T-helper 2 cell (primary cell): ENCODE measurements at regions not wholly inside any gene's neighbourhood (a gene's known extent, or its start where the extent isn't known, plus 50 kb on each side); places are given as distances from the start of the nearest gene placed in this dataset.

Experiments used
- DNase-seq, 5 experiments: peaks; one replicate each; pipeline versions ENCODE4 v3.0.0 to v3.0.0-alpha.2; 2012 to 2022

DNA sequence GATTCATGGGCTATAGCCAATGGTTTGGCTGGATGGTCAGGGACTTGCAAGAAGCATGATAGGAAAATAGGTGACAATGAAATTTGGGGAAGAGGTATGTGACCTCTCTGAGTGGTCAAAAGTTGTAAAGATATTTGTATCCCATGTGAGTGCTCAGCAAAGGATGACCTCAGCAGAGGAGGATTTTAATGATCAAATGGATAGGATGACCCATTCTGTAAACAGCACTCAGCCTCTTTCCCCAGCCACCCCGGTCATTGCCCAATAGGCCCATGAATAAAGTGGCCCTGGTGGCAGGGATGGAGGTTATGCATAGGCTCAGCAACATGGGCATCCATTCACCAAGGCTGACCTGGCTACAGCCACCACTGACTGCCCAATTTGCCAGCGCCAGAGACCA is 138.4 kb upstream of the SPDL1 start:
- no peak for DNase-seq

DNA sequence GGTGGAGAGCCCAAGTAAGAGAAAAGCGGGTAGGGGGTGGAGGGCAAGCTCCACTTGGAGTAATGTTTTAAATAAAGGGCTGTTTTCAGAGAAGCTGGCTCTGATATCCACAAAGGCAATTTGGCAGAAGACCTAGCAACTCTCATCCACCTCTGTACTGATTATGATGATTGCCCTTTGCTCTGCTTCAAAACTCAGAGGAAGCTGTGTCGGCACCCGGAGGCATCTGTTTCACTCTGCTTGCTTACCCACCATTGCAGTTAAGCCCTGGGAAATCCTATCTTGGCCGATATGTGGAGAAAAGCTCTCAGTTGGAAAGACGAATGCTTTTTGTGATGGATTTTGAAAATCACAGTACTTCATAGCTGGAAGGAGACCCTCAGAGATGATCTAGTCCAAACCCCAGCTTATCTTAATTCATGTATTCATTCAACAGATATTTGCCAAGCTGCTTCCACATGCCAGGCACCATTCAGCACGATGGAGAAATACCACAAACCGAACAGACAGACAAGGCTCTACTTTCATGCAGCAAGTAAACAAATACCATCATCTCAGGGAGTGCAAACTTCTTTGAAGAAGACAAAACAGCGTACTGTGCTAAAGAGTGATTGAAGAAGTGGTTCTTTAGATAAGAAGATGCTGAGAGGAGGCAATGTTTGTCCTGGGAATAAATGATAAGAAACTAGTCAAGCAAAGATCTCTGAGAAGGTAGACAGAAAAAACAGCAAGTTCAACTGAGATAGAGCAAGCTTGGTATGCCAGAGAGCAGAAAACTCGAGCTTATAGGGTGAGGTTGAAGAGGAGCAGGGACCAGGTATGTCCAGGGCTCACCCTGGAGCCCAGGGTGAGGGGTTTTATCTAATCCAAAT is 140.4 kb upstream of the SPDL1 start:
- no peak for DNase-seq

DNA sequence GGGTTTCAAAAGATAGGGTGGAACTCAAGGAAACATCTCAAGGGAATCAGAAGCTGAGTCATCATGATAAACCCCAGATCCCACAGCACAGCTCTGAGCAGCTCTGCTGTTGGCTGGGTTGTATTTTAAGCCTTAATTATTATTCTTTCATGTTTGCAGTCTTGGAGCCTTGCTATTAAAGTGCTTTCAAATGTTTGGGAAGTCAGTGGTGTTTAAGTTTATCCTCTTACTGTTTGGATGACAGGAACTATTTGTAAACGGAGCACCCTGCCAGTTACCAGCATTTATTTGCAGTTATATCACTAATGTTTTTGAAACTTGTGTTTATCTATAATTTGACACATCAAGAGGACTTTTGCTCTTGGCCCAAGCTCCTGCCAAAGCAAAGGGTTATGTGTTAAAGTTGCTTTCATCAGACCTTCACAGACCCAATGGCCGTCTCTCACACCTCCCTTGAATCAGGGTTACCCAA is 141.1 kb upstream of the SPDL1 start:
- no peak for DNase-seq

DNA sequence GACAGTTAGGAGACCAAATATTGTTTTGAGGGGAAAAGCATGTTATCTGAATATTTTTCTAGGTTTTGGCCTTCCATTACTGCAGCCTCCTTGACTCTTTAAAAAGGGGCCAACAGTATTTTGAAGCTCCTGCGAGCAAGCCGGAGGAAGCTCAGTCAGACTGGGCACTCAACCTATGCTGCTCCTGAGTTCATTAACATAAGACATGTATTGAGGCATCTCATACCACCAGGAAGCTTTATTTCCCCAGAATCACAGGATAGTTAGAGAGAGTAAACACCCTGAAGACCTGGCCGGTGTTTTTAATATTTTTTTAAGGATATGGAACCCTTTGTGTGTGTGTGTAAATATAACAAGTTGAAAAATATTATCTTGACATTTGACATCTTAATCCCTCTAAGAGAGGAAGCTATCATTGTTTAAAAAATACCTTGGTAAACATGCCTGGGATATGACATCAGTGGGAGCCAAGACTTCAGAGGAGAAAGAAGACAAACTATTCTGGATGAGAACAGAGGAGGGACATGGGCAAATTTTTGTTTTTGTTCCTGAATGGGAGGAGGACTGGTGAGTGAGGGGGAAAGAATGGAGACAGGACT is 139.3 kb upstream of the SLIT3 start:
- DNase-seq = no peak

DNA sequence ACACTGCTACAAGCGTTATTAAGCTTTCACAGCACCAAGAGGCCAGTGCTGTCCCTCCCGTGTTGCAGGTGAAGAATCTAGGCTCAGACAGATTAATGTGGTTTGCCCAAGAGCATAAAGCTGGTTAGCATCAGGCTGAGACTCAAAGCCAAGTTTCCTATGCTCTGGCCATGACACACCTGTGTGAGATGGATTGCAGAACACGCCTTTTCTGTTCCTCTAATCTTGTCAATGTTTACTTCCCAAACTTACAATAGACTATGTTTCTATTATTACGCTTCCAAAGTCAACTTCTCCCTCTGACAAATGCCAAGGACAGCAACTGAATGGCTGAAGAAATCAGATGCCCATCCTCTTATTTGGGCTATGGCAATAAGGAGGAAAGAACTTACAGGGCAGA is 138.4 kb upstream of the SLIT3 start:
- no peak for DNase-seq

DNA sequence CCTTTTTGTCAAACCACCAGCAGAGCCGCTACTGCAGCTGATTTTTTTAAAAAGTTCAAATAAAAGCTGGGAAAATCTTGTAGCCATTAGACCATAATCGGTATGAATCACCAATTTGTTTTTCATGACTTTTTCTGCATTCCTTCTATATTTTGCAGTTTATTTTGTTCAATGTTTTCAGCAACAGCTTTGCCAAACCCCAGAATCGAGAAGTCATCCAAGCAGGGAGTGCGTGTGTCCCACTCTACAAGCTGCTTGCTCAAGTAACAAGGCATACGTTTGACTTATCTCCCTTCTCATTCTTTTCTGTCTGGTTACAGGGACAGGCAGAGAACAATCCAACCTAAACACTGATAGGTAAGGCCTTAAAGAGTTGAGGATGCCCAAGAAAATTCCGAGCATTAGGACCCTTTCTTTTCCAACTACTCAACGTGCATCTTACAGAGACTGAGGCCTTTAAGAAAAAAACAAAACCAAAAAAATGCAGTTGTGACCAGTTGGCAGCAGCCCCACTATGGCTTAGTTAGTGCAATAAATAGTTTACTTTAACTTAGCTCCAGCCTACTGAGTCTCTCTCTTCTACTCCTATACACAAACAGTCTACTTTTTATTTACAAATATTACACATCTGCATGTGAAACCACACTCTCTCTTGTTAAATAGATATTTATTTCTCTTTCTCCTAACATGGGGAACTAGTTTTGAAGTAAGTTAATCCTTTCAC is 134.7 kb upstream of the SLIT3 start:
- DNase-seq = no peak

DNA sequence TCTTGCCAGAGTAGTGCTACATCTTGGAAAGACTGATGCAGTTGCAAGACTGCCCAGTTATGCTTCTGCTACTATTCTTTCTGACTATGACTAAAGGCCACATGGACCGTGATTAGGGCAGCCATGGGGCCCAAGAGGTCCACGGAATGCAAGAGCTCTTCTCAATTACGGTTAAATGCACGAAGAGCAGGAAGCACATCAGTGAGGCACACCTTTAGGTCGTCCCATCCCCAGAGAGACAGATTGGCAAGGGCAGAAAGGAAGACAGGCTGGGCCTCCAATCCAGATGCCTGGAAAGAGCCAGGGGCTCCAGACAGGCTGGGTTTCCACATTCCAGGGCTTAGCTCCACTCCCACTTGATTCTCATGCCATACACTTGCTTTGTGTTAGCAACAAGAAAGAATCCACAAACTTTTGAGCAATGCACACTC is 132.3 kb upstream of the SLIT3 start:
- DNase-seq = no peak

DNA sequence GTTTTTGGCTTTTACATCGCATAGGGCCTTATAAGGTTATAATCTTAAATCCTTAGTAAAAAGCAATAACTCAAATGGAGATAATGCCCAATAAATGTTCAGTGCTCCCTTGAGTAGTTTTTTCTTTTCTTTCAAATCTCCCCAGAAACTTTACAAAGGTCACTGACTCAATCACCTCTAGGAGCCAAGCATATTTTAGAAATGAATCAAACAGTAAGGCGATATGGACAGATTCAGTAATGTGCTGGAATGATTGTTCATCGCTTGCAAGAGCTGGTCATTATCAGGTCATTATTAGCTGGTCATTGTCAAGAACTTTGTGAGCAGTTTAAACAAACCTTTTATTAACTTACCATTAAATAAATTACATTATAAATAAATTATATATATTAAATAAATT is 130.4 kb upstream of the SLIT3 start:
- DNase-seq = no peak

DNA sequence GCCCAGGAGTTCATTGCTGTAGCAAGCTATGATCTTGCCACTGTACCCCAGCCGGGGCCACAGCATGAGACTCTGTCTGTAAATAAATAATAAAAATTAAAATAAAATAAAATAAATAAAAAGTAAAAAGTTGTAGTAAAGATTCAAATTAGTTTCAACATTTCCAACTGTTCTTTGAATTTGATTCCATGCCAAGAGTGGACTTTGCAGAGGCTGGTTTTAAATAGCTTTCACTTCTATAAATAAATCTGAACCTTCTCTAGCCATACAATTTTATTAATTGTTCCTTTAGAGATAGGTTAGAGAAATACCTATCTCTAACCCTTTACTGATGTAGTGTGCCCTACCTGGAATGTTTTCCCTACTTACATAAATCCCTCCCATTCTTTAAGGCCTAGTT is 129.7 kb upstream of the SLIT3 start:
- DNase-seq = no peak

DNA sequence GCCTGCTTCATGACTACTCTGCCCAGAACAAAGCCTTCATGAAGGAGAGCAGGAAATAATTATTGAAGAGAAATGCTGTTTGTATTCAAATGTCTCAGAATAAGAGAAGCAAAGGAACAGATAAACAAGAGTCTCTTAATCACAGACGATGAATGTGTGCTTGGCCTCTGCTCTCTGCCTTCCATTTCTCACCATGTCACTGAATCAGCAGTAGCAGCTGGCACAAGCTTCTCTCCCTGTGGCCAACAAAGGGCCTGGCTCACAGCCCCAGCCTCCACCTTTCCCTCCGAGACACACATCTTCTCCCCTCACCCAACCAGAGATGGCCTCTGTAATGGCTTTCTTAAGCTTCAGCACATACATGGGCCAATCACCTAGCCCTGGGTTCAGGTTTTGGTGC is 128.1 kb upstream of the SLIT3 start:
- DNase-seq = no peak

DNA sequence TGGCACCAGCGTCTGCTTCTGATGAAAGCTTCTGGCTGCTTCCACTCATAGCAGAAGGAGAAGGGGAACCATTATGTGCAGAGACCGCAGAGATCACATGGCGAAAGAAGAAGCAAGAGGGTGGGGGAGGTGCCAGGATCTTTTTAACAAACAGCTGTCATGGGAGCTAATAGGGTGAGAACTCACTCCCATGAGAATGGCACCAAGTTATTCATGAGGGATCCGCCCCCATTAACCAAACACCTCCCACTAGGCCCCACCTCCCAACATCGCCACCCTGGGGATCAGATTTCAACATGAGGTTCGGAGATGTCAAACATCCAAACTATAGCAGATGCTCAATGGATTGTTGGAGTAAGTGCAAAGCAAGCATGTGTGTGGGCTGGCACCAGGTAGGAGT is 125.8 kb upstream of the SLIT3 start:
- DNase-seq = no peak

DNA sequence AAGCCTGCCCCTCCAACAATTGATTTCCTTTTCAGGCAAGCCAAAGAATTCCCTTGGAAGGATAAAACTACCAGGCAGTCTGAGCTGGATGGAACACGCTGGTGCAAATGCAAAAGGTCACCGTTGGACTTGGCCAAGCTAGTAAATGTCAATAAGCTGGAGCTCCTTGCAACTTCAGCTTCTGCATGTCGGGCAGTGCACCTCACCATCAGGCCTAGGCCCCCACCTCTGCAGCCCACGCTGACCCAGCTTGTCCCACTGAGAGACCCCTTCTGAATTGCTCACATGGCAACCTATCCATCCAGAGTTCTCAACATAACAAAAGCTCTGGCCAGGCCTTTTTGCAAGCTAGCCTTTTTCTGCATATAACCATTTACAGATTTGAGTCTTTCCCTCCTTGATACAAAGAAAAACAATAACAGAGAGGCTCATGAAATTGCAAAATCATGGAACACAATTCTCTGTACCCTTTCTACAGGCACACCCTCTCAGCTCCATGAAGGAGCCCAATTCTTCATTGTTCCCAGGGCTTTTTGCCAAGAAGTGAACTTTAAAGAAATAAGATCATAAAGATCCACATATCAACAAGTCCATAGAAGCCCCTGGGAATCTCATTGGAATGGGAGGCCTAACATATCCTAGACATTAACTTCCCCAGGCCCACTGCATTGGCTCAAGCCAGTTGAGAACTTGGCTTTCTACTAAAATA is 123.9 kb upstream of the SLIT3 start:
- DNase-seq = no peak

DNA sequence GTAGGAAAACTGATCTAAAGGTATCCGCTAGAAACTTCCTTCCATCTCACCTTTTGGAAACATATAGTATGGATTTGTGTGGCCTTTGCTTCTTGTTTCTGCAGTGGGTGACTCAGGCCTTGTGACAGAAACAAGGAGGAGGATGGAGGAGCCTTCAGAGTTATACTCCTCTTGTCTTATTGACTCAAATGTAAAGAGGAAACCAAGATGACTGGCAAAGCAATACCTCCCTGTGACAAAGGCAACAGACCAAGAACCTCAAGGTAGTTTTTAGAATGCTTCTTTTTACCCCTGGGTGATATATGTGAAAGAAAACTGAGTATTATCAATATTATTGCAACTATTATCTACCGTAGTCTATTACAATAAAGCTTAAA is 123.3 kb upstream of the SLIT3 start:
- DNase-seq = no peak

DNA sequence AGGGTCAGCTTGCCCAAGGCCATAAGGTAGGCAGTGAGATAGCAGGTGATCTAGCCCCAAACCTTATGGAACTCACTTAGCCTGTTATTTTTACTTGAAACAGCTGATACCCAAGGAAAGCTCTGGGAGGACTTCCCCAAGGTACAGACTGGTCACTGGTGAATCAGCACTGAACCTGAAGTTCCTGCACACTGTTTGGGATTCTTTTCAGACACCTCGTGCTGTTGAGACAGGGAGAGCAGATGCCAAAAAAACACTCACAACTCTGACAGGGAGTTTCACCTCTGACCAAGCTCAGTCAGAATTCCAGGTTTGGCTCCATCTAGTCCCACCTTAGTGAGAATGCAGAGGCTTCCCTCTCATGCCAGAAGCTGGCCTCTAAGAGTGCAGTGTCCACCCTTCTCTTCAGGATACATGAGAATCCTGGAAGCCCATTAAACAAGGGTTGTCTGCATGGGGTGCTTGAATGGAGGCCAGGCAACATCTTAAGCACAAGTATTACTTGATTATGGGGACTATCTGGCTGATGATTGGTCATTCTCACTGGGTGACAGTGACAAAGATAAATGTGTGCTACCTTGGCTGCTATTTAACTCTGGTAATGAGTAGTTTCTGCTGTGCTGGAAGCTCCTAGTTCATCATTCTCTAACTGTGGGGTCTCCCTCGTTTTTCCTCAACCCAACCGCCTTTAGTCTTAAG is 122.8 kb upstream of the SLIT3 start:
- DNase-seq = no peak

DNA sequence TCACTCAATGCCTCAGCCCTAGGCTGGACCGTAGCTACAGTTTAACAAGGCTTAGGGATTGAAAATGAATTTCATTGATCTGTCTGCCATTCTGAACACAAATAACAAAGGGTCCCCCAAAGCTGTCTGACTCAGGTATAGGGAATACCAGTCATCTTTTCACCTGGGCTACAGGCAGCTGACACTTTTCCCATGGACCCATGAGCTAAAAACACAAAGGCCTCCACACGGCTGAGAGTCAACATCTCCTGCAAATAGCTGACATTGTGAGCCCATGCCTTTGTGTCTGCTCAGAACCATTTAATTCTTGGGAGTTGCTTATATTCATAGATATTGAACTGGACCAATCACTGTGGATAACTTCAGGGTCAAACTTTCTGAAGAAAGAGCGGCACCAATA is 121.1 kb upstream of the SLIT3 start:
- no peak for DNase-seq

DNA sequence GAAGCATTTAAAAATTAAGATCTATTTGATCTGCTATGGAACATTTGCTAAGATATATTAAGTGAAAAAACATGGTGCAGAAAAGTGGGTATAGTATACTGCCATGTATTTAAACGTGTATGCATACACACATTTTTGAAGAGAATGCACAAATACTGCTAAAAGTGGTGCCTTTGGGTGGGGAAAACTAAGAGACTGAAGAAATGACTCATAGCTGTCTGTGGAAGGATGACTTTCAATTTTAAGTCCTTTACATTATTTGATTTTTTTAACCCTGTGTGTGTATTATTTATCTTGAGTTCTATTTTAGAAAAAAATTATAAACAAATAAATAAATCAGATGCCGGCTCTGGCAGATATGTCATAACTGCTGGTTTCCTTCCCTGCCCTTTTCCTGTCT is 120.7 kb upstream of the SLIT3 start:
- DNase-seq = no peak

DNA sequence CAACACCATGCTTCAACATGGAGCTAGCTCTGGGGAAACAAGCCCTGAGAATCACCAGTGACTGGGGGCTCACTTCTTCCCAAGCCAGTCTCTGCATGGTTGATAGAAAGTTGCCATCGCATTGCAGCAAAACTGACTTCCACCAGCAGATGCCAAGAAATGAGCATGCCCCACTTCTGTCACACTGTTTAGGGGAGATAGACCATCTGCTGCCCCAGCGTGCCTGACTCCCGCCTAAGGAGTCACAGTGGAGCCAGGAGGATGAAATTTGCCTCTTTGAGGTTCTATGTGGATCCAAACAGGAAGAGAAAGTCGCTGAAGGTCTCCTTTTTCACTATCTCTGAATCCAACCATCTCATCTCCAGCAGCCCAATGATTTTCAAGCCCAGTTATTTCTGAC is 116.7 kb upstream of the SLIT3 start:
- DNase-seq = no peak

DNA sequence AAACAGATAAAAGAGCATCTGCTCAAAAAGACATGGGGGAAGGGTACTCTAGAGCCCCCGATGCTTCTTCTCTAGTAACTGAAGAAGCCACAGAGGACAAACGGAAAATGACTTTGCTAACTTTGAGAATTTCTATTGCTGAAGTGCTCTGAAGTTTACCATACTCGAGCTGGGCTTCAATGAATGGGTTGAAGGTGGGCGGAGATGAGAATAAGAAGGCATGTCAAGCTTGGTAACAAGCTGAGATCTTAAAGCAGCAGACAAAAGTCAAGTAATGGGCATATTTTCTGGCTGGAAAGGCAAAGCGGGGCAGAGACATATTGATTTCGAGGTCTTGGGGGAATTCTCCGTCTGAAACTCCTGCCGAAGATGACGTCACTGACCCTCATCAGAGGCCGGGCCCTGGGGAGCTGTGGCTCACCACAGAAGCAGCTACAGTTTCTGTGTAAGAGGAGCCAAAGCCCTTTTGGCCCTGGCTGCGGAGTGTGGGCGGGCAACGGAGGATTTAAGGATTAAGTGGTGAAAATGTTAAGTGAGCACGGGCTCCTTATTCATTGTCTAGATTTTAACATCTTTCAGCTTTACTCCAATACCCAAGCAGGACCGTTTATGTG is 115.8 kb upstream of the SLIT3 start:
- no peak for DNase-seq

DNA sequence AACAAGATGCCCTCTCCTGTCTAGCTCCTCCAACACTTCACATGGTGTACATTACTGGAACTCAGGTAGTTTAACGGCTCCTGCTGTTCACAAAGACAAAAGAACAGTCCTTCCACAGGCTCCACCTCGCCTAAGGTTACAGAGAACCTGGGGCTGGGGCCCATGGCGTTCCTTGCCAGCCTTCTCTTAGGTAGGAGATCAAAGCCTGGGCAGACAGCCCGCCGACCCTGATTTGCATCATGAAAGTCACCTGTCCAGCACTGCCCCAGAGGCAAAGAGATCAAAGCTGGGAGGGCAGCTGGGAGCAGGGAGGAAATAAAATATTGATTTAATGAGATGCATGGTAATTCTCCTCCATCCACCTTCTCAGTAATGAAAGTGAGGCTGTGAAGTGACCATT is 115.0 kb upstream of the SLIT3 start:
- no peak for DNase-seq

DNA sequence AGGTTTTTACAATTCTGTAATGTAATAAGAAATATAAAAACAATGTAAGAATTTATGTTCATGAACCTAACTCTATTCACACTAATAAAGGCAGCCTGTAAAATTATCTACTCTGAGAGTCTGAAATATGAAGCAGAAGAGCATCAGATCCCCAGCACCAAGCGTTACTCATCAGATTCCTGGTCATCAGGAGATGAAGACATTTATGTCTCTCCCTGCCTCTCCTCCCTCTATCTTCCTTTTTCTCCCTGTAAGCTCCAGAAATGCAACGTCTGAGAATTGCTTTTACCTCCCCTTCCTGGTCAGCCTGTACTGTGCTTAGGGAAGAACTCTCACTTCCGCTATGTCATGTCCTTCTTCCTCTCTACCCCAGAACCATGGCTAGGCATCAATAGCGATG is 114.4 kb upstream of the SLIT3 start:
- no peak for DNase-seq

DNA sequence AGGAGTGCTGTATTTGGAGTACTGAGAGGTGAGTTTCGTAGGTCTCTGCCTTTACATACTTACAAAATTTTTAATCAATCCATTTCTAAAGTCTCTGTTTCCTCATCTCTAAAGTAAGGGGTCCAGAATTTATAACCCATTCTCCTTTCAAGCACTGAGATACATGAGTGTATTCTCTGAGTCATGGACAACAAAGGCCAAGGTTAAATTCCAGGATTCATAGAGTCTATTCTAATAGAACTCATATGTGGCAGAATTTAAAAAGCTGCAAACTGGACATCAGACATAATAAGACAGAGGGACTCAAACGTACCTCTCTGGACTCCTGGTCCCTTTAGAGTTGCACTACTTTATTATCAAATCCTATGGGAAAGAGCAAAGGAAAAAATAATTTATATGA is 112.5 kb upstream of the SLIT3 start:
- DNase-seq = no peak

DNA sequence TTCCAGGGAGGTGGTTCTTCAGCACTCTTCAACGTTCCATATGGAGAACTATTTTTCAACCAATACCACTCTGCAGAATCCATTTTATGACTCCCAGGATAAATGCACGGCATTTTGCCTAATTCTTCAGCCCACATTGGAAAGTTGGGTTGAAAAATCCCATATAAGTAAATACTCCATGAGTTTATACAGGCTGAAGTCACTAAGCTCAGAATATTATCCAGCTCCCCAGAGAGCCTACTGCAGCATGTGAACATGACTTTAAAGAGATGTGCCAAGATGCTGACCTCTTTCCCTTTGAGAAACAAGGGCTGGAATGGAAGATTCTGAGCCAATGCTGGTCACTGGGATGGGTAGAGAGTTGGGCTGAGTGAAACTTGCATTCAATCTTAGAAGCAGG is 111.9 kb upstream of the SLIT3 start:
- no peak for DNase-seq
